ENCODE measurements at regions not wholly inside any gene's neighbourhood (a gene's known extent, or its start where the extent isn't known, plus 50 kb on each side); places are given as distances from the start of the nearest gene placed in this dataset.

DNA sequence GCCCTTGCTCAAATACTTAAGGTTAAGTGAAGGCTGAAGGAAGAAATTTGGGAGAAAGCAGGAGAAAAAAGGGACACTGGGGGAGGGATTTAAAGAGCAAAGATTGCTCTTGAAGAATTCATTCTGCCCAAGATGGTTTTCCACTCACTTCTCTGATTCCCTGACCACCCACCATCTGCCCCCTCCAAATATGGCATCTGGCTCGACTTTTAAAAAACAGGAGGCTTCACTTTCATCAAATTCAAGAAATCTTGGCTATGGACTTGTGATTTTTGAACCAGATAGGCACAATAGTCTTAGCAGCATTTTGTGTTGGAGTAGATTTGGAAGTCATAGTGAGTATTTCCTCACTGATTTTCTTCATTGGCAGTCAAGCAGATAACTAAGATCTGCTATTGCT lies 574.4 kb upstream of the SUCLG2 start:
- Mint-ChIP-seq H3K9me3 (peaks cover 8% of the 10 kb centered on the region), H3K36me3 (no peaks in the 10 kb centered on the region), H3K27me3 (ENCODE audit: low read depth) (peaks cover 35% of the 10 kb centered on the region), H3K4me3 (no peak overlapping the region), H3K27ac (no peak overlapping the region), H3K4me1 (peaks cover 15% of the 10 kb centered on the region)
- no peak for DNase-seq (ENCODE audit: low spot score in 2 of 2, unreplicated experiment in 2 of 2)
- TF ChIP-seq, protein P1, sequence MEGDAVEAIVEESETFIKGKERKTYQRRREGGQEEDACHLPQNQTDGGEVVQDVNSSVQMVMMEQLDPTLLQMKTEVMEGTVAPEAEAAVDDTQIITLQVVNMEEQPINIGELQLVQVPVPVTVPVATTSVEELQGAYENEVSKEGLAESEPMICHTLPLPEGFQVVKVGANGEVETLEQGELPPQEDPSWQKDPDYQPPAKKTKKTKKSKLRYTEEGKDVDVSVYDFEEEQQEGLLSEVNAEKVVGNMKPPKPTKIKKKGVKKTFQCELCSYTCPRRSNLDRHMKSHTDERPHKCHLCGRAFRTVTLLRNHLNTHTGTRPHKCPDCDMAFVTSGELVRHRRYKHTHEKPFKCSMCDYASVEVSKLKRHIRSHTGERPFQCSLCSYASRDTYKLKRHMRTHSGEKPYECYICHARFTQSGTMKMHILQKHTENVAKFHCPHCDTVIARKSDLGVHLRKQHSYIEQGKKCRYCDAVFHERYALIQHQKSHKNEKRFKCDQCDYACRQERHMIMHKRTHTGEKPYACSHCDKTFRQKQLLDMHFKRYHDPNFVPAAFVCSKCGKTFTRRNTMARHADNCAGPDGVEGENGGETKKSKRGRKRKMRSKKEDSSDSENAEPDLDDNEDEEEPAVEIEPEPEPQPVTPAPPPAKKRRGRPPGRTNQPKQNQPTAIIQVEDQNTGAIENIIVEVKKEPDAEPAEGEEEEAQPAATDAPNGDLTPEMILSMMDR (IDR thresholded peaks at IDR 0.05; ENCODE audit: unreplicated experiment): no peak

DNA sequence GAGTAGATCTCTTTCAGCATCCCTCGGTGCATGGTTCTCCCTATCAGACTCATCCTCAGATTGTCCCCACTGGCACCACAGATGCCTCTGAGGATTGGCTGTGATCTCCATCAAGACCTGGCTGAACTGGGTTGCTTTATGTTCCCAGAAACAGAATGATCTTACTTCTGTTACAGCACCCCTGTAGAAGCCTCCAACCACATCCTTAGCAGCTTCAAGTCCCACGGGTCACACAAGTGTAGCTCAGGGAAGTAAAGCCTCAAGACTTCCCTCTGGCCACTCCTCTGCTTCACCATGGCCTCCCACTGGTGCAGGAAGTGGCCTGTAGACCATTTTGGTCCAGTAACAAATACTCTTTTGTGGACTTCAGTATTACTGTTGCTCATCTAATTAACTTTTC lies 566.4 kb upstream of the SUCLG2 start:
- Mint-ChIP-seq H3K9me3 (no peaks in the 10 kb centered on the region), H3K27me3 (ENCODE audit: low read depth) (peaks cover 47% of the 10 kb centered on the region), H3K36me3 (no peaks in the 10 kb centered on the region), H3K4me1 (no peaks in the 10 kb centered on the region), H3K27ac (no peak overlapping the region), H3K4me3 (no peak overlapping the region)
- no peak for DNase-seq (ENCODE audit: low spot score in 2 of 2, unreplicated experiment in 2 of 2)
- TF ChIP-seq, protein P1 (IDR thresholded peaks at IDR 0.05; ENCODE audit: unreplicated experiment): no peak

DNA sequence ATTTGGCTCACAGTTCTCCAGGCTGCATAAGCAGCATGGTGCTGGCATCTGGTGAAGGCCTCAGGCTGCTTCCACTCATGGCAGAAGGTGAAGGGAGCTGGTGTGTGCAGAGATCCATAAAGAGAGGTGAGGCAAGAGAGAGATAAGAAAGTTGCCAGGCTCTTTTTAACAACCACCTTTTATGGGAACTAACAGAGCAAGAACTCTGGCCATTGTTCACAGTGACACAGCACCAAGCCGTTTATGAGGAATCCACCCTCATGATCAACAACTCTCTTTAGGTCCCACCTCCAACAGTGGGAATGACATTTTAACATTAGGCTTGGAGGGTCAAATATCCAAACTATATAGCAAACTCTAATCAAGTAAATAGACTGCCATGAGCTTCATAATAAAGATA lies 557.2 kb upstream of the SUCLG2 start:
- H3K27ac Mint-ChIP-seq: no peak overlapping the region
- no peak for DNase-seq (ENCODE audit: low spot score in 2 of 2, unreplicated experiment in 2 of 2)
- H3K4me1 Mint-ChIP-seq: no peaks in the 10 kb centered on the region
- peaks cover 19% of the 10 kb centered on the region for H3K27me3 Mint-ChIP-seq (ENCODE audit: low read depth)
- no peak overlapping the region for H3K4me3 Mint-ChIP-seq
- peaks cover 3% of the 10 kb centered on the region for H3K9me3 Mint-ChIP-seq
- TF ChIP-seq, protein P1 (IDR thresholded peaks at IDR 0.05; ENCODE audit: unreplicated experiment): no peak
- H3K36me3 Mint-ChIP-seq: no peaks in the 10 kb centered on the region

DNA sequence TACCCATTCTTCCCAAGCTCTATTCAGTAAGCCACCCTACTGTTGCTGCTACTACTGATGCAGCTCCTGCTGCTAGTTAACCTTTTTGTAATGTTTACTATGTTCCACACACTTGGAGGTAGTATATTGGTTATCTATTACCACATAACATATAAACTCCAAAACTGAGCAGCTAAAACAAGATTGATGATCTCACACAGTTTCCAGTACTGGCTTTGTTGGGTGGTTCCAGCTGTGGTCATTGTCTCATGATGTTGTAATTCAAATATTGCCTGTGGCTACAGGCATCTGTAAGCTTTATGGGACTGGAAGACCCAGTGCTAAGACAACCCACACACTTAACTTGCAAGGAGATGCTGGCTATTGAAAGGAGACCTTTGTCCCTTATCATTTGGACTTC lies 556.2 kb upstream of the SUCLG2 start:
- DNase-seq (ENCODE audit: low spot score in 2 of 2, unreplicated experiment in 2 of 2): no peak
- H3K9me3 Mint-ChIP-seq: peaks cover 3% of the 10 kb centered on the region

DNA sequence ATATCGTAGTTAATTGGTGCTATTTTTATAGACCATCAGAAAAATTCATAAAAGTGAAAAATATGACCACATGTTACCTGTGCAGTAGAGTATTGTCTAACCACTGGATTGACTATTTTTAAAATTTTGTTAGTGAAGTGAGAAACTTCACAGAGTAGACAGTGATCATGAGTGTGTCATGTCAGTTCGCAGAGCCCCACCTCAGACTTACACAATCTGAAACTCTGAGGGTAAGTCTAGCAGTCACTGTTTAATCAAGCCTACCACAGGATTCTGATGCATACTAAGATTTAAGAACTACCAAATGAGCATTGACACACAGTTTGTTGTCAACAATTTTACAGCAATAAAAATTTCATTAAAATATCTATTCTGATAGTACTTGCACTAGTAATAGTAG lies 552.9 kb upstream of the SUCLG2 start:
- H3K9me3 Mint-ChIP-seq: peaks cover 25% of the 10 kb centered on the region
- TF ChIP-seq, protein P1 (IDR thresholded peaks at IDR 0.05; ENCODE audit: unreplicated experiment): no peak
- DNase-seq (ENCODE audit: low spot score in 2 of 2, unreplicated experiment in 2 of 2): no peak
- no peak overlapping the region for H3K27ac Mint-ChIP-seq
- H3K4me3 Mint-ChIP-seq: no peak overlapping the region
- H3K27me3 Mint-ChIP-seq (ENCODE audit: low read depth): no peaks in the 10 kb centered on the region
- H3K4me1 Mint-ChIP-seq: no peaks in the 10 kb centered on the region
- H3K36me3 Mint-ChIP-seq: no peaks in the 10 kb centered on the region

More for the DNA sequence above, 556.2 kb upstream of the SUCLG2 start:
- Mint-ChIP-seq H3K27me3 (ENCODE audit: low read depth) (peaks cover 14% of the 10 kb centered on the region), H3K4me1 (no peaks in the 10 kb centered on the region), H3K4me3 (no peak overlapping the region), H3K36me3 (no peaks in the 10 kb centered on the region), H3K27ac (no peak overlapping the region)
- TF ChIP-seq, protein P1 (IDR thresholded peaks at IDR 0.05; ENCODE audit: unreplicated experiment): no peak

DNA sequence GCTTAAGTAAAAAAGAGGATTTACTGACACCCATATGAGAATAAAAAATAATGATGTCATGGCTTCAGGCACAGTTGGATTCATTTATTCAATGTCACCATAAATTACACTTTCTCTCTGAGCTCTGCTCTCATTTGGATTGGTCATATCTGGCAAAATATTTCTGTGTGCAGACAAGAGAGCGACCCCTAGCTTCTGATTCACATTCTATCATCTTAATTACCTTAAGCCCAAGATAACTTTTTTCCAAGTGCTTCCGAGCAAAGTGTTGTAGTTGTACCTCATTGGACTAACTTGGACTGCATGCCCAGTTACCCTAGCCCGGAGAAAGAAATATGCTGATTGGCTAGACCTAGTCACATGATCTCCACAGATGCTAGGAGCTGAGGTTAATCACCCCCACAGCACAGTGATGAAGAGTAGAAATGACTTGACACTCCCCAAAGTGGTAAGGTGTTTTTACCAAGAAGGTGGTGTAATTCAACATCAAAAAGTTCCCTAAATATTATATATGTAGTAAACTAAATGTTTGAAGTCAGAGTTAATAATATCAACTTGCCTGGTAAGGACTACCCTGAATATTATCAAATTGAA lies 552.2 kb upstream of the SUCLG2 start:
- TF ChIP-seq, protein P1 (IDR thresholded peaks at IDR 0.05; ENCODE audit: unreplicated experiment): no peak
- Mint-ChIP-seq H3K4me3 (no peak overlapping the region), H3K9me3 (peaks cover 28% of the 10 kb centered on the region), H3K36me3 (no peaks in the 10 kb centered on the region), H3K4me1 (no peaks in the 10 kb centered on the region), H3K27me3 (ENCODE audit: low read depth) (no peaks in the 10 kb centered on the region), H3K27ac (no peak overlapping the region)
- no peak for DNase-seq (ENCODE audit: low spot score in 2 of 2, unreplicated experiment in 2 of 2)

All from mesothelial cell of epicardium (in vitro differentiated cells).